ENCODE measurements at regions not wholly inside any gene's neighbourhood (a gene's known extent, or its start where the extent isn't known, plus 50 kb on each side); places are given as distances from the start of the nearest gene placed in this dataset.
A peak's percentile ranks its signal among the peaks of the same experiment; 100 is the strongest.

GRCh38 chr20:58162986-58163385 lies 65.5 kb downstream of the ANKRD60 start:
- H3K27me3 ChIP-seq (ENCODE audit: control insufficient read depth in 3 of 3, insufficient read depth in 3 of 3, low read length in 3 of 3), result no peaks in the 10 kb centered on the region
- H3K9me3 ChIP-seq (ENCODE audit: control insufficient read depth in 2 of 2, insufficient read depth in 1 of 2, low read depth in 1 of 2, low read length in 1 of 2), result no peaks in the 10 kb centered on the region
- no peak for FAIRE-seq
- no peak overlapping the region for H3K27ac ChIP-seq (ENCODE audit: low read depth in 1 of 3, low read length in 2 of 3)
- no peak overlapping the region for H3K4me3 ChIP-seq (ENCODE audit: low read depth in 1 of 3, low read length in 3 of 3)
- WGBS, 3 donors, result 62 to 71% (median 70%) methylated on average over 3 of the region's 3 CpGs
- no peak for DNase-seq
- no peaks in the 10 kb centered on the region for H3K4me1 ChIP-seq (ENCODE audit: control insufficient read depth in 3 of 3, insufficient read depth in 2 of 3, low read depth in 1 of 3, low read length in 2 of 3)
- H3K36me3 ChIP-seq (ENCODE audit: control insufficient read depth in 3 of 3, insufficient read depth in 2 of 3, low read depth in 1 of 3, low read length in 3 of 3), result no peaks in the 10 kb centered on the region

GRCh38 chr20:58161192-58161591 lies 67.3 kb downstream of the ANKRD60 start:
- DNase-seq (no peak), FAIRE-seq (no peak)
- no peaks in the 10 kb centered on the region for H3K4me1 ChIP-seq (ENCODE audit: control insufficient read depth in 3 of 3, insufficient read depth in 2 of 3, low read depth in 1 of 3, low read length in 2 of 3)
- peak overlapping the region in 1 of 3 donors; percentile 18 for H3K27ac ChIP-seq (ENCODE audit: low read depth in 1 of 3, low read length in 2 of 3)
- no peaks in the 10 kb centered on the region for H3K36me3 ChIP-seq (ENCODE audit: control insufficient read depth in 3 of 3, insufficient read depth in 2 of 3, low read depth in 1 of 3, low read length in 3 of 3)
- no peak overlapping the region for H3K4me3 ChIP-seq (ENCODE audit: low read depth in 1 of 3, low read length in 3 of 3)
- no peaks in the 10 kb centered on the region for H3K9me3 ChIP-seq (ENCODE audit: control insufficient read depth in 2 of 2, insufficient read depth in 1 of 2, low read depth in 1 of 2, low read length in 1 of 2)
- H3K27me3 ChIP-seq (ENCODE audit: control insufficient read depth in 3 of 3, insufficient read depth in 3 of 3, low read length in 3 of 3), result no peaks in the 10 kb centered on the region
- WGBS, 3 donors, result 77 to 89% (median 87%) methylated on average over 2 of the region's 2 CpGs

- H3K4me3 ChIP-seq (ENCODE audit: low read depth in 1 of 3, low read length in 3 of 3), result no peak overlapping the region
- no peak overlapping the region for H3K27ac ChIP-seq (ENCODE audit: low read depth in 1 of 3, low read length in 2 of 3)
- DNase-seq, result no peak
- no peaks in the 10 kb centered on the region for H3K4me1 ChIP-seq (ENCODE audit: control insufficient read depth in 3 of 3, insufficient read depth in 2 of 3, low read depth in 1 of 3, low read length in 2 of 3)
- no peaks in the 10 kb centered on the region for H3K36me3 ChIP-seq (ENCODE audit: control insufficient read depth in 3 of 3, insufficient read depth in 2 of 3, low read depth in 1 of 3, low read length in 3 of 3)
- no peaks in the 10 kb centered on the region for H3K9me3 ChIP-seq (ENCODE audit: control insufficient read depth in 2 of 2, insufficient read depth in 1 of 2, low read depth in 1 of 2, low read length in 1 of 2)
- H3K27me3 ChIP-seq (ENCODE audit: control insufficient read depth in 3 of 3, insufficient read depth in 3 of 3, low read length in 3 of 3), result no peaks in the 10 kb centered on the region
- FAIRE-seq, result no peak
- 75 to 77% (median 76%) methylated on average over 17 of the region's 17 CpGs for WGBS, 3 donors
These were observed 67.9 kb downstream of the ANKRD60 start for GRCh38 chr20:58160451-58161061.

GRCh38 chr20:58155148-58155925 lies 73.1 kb downstream of the ANKRD60 start:
- DNase-seq (no peak), FAIRE-seq (no peak)
- peaks cover 0 to 9% (median 3%) of the 10 kb centered on the region in 3 donors for H3K27me3 ChIP-seq (ENCODE audit: control insufficient read depth in 3 of 3, insufficient read depth in 3 of 3, low read length in 3 of 3)
- H3K36me3 ChIP-seq (ENCODE audit: control insufficient read depth in 3 of 3, insufficient read depth in 2 of 3, low read depth in 1 of 3, low read length in 3 of 3), result no peaks in the 10 kb centered on the region
- no peaks in the 10 kb centered on the region for H3K9me3 ChIP-seq (ENCODE audit: control insufficient read depth in 2 of 2, insufficient read depth in 1 of 2, low read depth in 1 of 2, low read length in 1 of 2)
- no peak overlapping the region for H3K27ac ChIP-seq (ENCODE audit: low read depth in 1 of 3, low read length in 2 of 3)
- WGBS, 3 donors, result 57 to 74% (median 60%) methylated on average over 13 of the region's 13 CpGs
- no peaks in the 10 kb centered on the region for H3K4me1 ChIP-seq (ENCODE audit: control insufficient read depth in 3 of 3, insufficient read depth in 2 of 3, low read depth in 1 of 3, low read length in 2 of 3)
- H3K4me3 ChIP-seq (ENCODE audit: low read depth in 1 of 3, low read length in 3 of 3), result no peak overlapping the region

GRCh38 chr20:58154113-58154512 lies 74.3 kb downstream of the ANKRD60 start:
- no peaks in the 10 kb centered on the region for H3K4me1 ChIP-seq (ENCODE audit: control insufficient read depth in 3 of 3, insufficient read depth in 2 of 3, low read depth in 1 of 3, low read length in 2 of 3)
- DNase-seq (no peak), FAIRE-seq (no peak)
- WGBS, 3 donors, result 72 to 82% (median 75%) methylated on average over 1 of the region's 1 CpG
- no peak overlapping the region for H3K4me3 ChIP-seq (ENCODE audit: low read depth in 1 of 3, low read length in 3 of 3)
- no peak overlapping the region for H3K27ac ChIP-seq (ENCODE audit: low read depth in 1 of 3, low read length in 2 of 3)
- H3K9me3 ChIP-seq (ENCODE audit: control insufficient read depth in 2 of 2, insufficient read depth in 1 of 2, low read depth in 1 of 2, low read length in 1 of 2), result no peaks in the 10 kb centered on the region
- H3K36me3 ChIP-seq (ENCODE audit: control insufficient read depth in 3 of 3, insufficient read depth in 2 of 3, low read depth in 1 of 3, low read length in 3 of 3), result no peaks in the 10 kb centered on the region
- peaks cover 0 to 13% (median 6%) of the 10 kb centered on the region in 3 donors for H3K27me3 ChIP-seq (ENCODE audit: control insufficient read depth in 3 of 3, insufficient read depth in 3 of 3, low read length in 3 of 3)

- H3K4me1 ChIP-seq (ENCODE audit: control insufficient read depth in 3 of 3, insufficient read depth in 2 of 3, low read depth in 1 of 3, low read length in 2 of 3), result no peaks in the 10 kb centered on the region
- DNase-seq (no peak), FAIRE-seq (no peak)
- no peak overlapping the region for H3K4me3 ChIP-seq (ENCODE audit: low read depth in 1 of 3, low read length in 3 of 3)
- no peaks in the 10 kb centered on the region for H3K36me3 ChIP-seq (ENCODE audit: control insufficient read depth in 3 of 3, insufficient read depth in 2 of 3, low read depth in 1 of 3, low read length in 3 of 3)
- 52 to 64% (median 53%) methylated on average over 11 of the region's 11 CpGs for WGBS, 3 donors
- peaks cover 0 to 15% (median 6%) of the 10 kb centered on the region in 3 donors for H3K27me3 ChIP-seq (ENCODE audit: control insufficient read depth in 3 of 3, insufficient read depth in 3 of 3, low read length in 3 of 3)
- H3K9me3 ChIP-seq (ENCODE audit: control insufficient read depth in 2 of 2, insufficient read depth in 1 of 2, low read depth in 1 of 2, low read length in 1 of 2), result no peaks in the 10 kb centered on the region
- no peak overlapping the region for H3K27ac ChIP-seq (ENCODE audit: low read depth in 1 of 3, low read length in 2 of 3)
These were observed 75.3 kb downstream of the ANKRD60 start for GRCh38 chr20:58153121-58153520.

- Histone ChIP-seq H3K9me3 (ENCODE audit: control insufficient read depth in 2 of 2, insufficient read depth in 1 of 2, low read depth in 1 of 2, low read length in 1 of 2) (no peaks in the 10 kb centered on the region), H3K4me3 (ENCODE audit: low read depth in 1 of 3, low read length in 3 of 3) (no peak overlapping the region), H3K36me3 (ENCODE audit: control insufficient read depth in 3 of 3, insufficient read depth in 2 of 3, low read depth in 1 of 3, low read length in 3 of 3) (no peaks in the 10 kb centered on the region), H3K27ac (ENCODE audit: low read depth in 1 of 3, low read length in 2 of 3) (no peak overlapping the region), H3K4me1 (ENCODE audit: control insufficient read depth in 3 of 3, insufficient read depth in 2 of 3, low read depth in 1 of 3, low read length in 2 of 3) (no peaks in the 10 kb centered on the region), H3K27me3 (ENCODE audit: control insufficient read depth in 3 of 3, insufficient read depth in 3 of 3, low read length in 3 of 3) (peaks cover 0 to 16% (median 9%) of the 10 kb centered on the region in 3 donors)
- DNase-seq (peak; percentile 22 to 43), FAIRE-seq (no peak)
- WGBS, 3 donors, result 9 to 26% (median 19%) methylated on average over 27 to 31 of the region's 31 CpGs
These were observed 77.7 kb downstream of the ANKRD60 start for GRCh38 chr20:58150772-58151171.

- Histone ChIP-seq H3K4me1 (ENCODE audit: control insufficient read depth in 3 of 3, insufficient read depth in 2 of 3, low read depth in 1 of 3, low read length in 2 of 3) (no peaks in the 10 kb centered on the region), H3K36me3 (ENCODE audit: control insufficient read depth in 3 of 3, insufficient read depth in 2 of 3, low read depth in 1 of 3, low read length in 3 of 3) (no peaks in the 10 kb centered on the region), H3K27ac (ENCODE audit: low read depth in 1 of 3, low read length in 2 of 3) (no peak overlapping the region), H3K27me3 (ENCODE audit: control insufficient read depth in 3 of 3, insufficient read depth in 3 of 3, low read length in 3 of 3) (peaks cover 0 to 16% (median 9%) of the 10 kb centered on the region in 3 donors), H3K9me3 (ENCODE audit: control insufficient read depth in 2 of 2, insufficient read depth in 1 of 2, low read depth in 1 of 2, low read length in 1 of 2) (no peaks in the 10 kb centered on the region), H3K4me3 (ENCODE audit: low read depth in 1 of 3, low read length in 3 of 3) (no peak overlapping the region)
- DNase-seq (no peak), FAIRE-seq (no peak)
- WGBS, 3 donors, result 56 to 70% (median 61%) methylated on average over 5 of the region's 5 CpGs
These were observed 78.9 kb downstream of the ANKRD60 start for GRCh38 chr20:58149437-58150091.

Data from small intestine (tissue), 7 donors.